ENCODE measurements at regions not wholly inside any gene's neighbourhood (a gene's known extent, or its start where the extent isn't known, plus 50 kb on each side); places are given as distances from the start of the nearest gene placed in this dataset.

GRCh38 chr6:142592876-142593275, 291.1 kb downstream of the ADGRG6 start:
- Histone ChIP-seq H3K4me3 (ENCODE audit: insufficient read depth, low read depth, low read length, poor library complexity, severe bottlenecking) (no peak overlapping the region), H3K4me1 (ENCODE audit: control insufficient read depth, insufficient read depth, low read length, poor library complexity, severe bottlenecking) (no peaks in the 10 kb centered on the region), H3K27ac (ENCODE audit: insufficient read depth, low read length, poor library complexity, severe bottlenecking) (no peak overlapping the region), H3K9me3 (ENCODE audit: control insufficient read depth, low read length) (no peaks in the 10 kb centered on the region), H3K27me3 (replicated peaks; ENCODE audit: control insufficient read depth, insufficient read depth, low read length, poor library complexity, severe bottlenecking) (no peaks in the 10 kb centered on the region), H3K36me3 (ENCODE audit: control insufficient read depth, insufficient read depth, low read length) (no peaks in the 10 kb centered on the region)
- DNase-seq, result no peak

GRCh38 chr6:142597836-142598235, 296.0 kb downstream of the ADGRG6 start:
- no peak overlapping the region for H3K27ac ChIP-seq (ENCODE audit: insufficient read depth, low read length, poor library complexity, severe bottlenecking)
- no peaks in the 10 kb centered on the region for H3K27me3 ChIP-seq (replicated peaks; ENCODE audit: control insufficient read depth, insufficient read depth, low read length, poor library complexity, severe bottlenecking)
- no peaks in the 10 kb centered on the region for H3K4me1 ChIP-seq (ENCODE audit: control insufficient read depth, insufficient read depth, low read length, poor library complexity, severe bottlenecking)
- DNase-seq, result no peak
- H3K36me3 ChIP-seq (ENCODE audit: control insufficient read depth, insufficient read depth, low read length), result no peaks in the 10 kb centered on the region
- H3K9me3 ChIP-seq (ENCODE audit: control insufficient read depth, low read length), result no peaks in the 10 kb centered on the region
- no peak overlapping the region for H3K4me3 ChIP-seq (ENCODE audit: insufficient read depth, low read depth, low read length, poor library complexity, severe bottlenecking)

- Histone ChIP-seq H3K4me1 (ENCODE audit: control insufficient read depth, insufficient read depth, low read length, poor library complexity, severe bottlenecking) (no peaks in the 10 kb centered on the region), H3K36me3 (ENCODE audit: control insufficient read depth, insufficient read depth, low read length) (no peaks in the 10 kb centered on the region), H3K9me3 (ENCODE audit: control insufficient read depth, low read length) (no peaks in the 10 kb centered on the region), H3K4me3 (ENCODE audit: insufficient read depth, low read depth, low read length, poor library complexity, severe bottlenecking) (no peak overlapping the region), H3K27ac (ENCODE audit: insufficient read depth, low read length, poor library complexity, severe bottlenecking) (no peak overlapping the region), H3K27me3 (replicated peaks; ENCODE audit: control insufficient read depth, insufficient read depth, low read length, poor library complexity, severe bottlenecking) (no peaks in the 10 kb centered on the region)
- no peak for DNase-seq
These were observed 299.6 kb downstream of the ADGRG6 start for GRCh38 chr6:142601427-142601826.

- Histone ChIP-seq H3K27ac (ENCODE audit: insufficient read depth, low read length, poor library complexity, severe bottlenecking) (no peak overlapping the region), H3K4me1 (ENCODE audit: control insufficient read depth, insufficient read depth, low read length, poor library complexity, severe bottlenecking) (no peaks in the 10 kb centered on the region), H3K36me3 (ENCODE audit: control insufficient read depth, insufficient read depth, low read length) (no peaks in the 10 kb centered on the region), H3K4me3 (ENCODE audit: insufficient read depth, low read depth, low read length, poor library complexity, severe bottlenecking) (no peak overlapping the region), H3K27me3 (replicated peaks; ENCODE audit: control insufficient read depth, insufficient read depth, low read length, poor library complexity, severe bottlenecking) (no peaks in the 10 kb centered on the region), H3K9me3 (ENCODE audit: control insufficient read depth, low read length) (no peaks in the 10 kb centered on the region)
- no peak for DNase-seq
These were observed 301.2 kb downstream of the ADGRG6 start for GRCh38 chr6:142602972-142603371.

- DNase-seq, result no peak
- Histone ChIP-seq H3K4me3 (ENCODE audit: insufficient read depth, low read depth, low read length, poor library complexity, severe bottlenecking) (no peak overlapping the region), H3K9me3 (ENCODE audit: control insufficient read depth, low read length) (no peaks in the 10 kb centered on the region), H3K27me3 (replicated peaks; ENCODE audit: control insufficient read depth, insufficient read depth, low read length, poor library complexity, severe bottlenecking) (no peaks in the 10 kb centered on the region), H3K4me1 (ENCODE audit: control insufficient read depth, insufficient read depth, low read length, poor library complexity, severe bottlenecking) (no peaks in the 10 kb centered on the region), H3K27ac (ENCODE audit: insufficient read depth, low read length, poor library complexity, severe bottlenecking) (no peak overlapping the region), H3K36me3 (ENCODE audit: control insufficient read depth, insufficient read depth, low read length) (no peaks in the 10 kb centered on the region)
These were observed 304.2 kb downstream of the ADGRG6 start for GRCh38 chr6:142605922-142606485.

- H3K9me3 ChIP-seq (ENCODE audit: control insufficient read depth, low read length), result no peaks in the 10 kb centered on the region
- no peak overlapping the region for H3K4me3 ChIP-seq (ENCODE audit: insufficient read depth, low read depth, low read length, poor library complexity, severe bottlenecking)
- no peak overlapping the region for H3K27ac ChIP-seq (ENCODE audit: insufficient read depth, low read length, poor library complexity, severe bottlenecking)
- no peaks in the 10 kb centered on the region for H3K27me3 ChIP-seq (replicated peaks; ENCODE audit: control insufficient read depth, insufficient read depth, low read length, poor library complexity, severe bottlenecking)
- no peaks in the 10 kb centered on the region for H3K36me3 ChIP-seq (ENCODE audit: control insufficient read depth, insufficient read depth, low read length)
- no peak for DNase-seq
- no peaks in the 10 kb centered on the region for H3K4me1 ChIP-seq (ENCODE audit: control insufficient read depth, insufficient read depth, low read length, poor library complexity, severe bottlenecking)
These were observed 311.1 kb downstream of the ADGRG6 start for GRCh38 chr6:142612956-142613355.

GRCh38 chr6:142613981-142614380, 312.2 kb downstream of the ADGRG6 start:
- no peak for DNase-seq
- H3K4me1 ChIP-seq (ENCODE audit: control insufficient read depth, insufficient read depth, low read length, poor library complexity, severe bottlenecking), result no peaks in the 10 kb centered on the region

GRCh38 chr6:142617158-142617557, 315.4 kb downstream of the ADGRG6 start:
- Histone ChIP-seq H3K9me3 (ENCODE audit: control insufficient read depth, low read length) (no peaks in the 10 kb centered on the region), H3K4me1 (ENCODE audit: control insufficient read depth, insufficient read depth, low read length, poor library complexity, severe bottlenecking) (no peaks in the 10 kb centered on the region), H3K36me3 (ENCODE audit: control insufficient read depth, insufficient read depth, low read length) (no peaks in the 10 kb centered on the region), H3K27me3 (replicated peaks; ENCODE audit: control insufficient read depth, insufficient read depth, low read length, poor library complexity, severe bottlenecking) (no peaks in the 10 kb centered on the region), H3K4me3 (ENCODE audit: insufficient read depth, low read depth, low read length, poor library complexity, severe bottlenecking) (no peak overlapping the region), H3K27ac (ENCODE audit: insufficient read depth, low read length, poor library complexity, severe bottlenecking) (no peak overlapping the region)
- DNase-seq, result no peak

More at GRCh38 chr6:142613981-142614380, 312.2 kb downstream of the ADGRG6 start:
- H3K9me3 ChIP-seq (ENCODE audit: control insufficient read depth, low read length), result no peaks in the 10 kb centered on the region
- H3K36me3 ChIP-seq (ENCODE audit: control insufficient read depth, insufficient read depth, low read length), result no peaks in the 10 kb centered on the region
- no peak overlapping the region for H3K4me3 ChIP-seq (ENCODE audit: insufficient read depth, low read depth, low read length, poor library complexity, severe bottlenecking)
- H3K27ac ChIP-seq (ENCODE audit: insufficient read depth, low read length, poor library complexity, severe bottlenecking), result no peak overlapping the region
- H3K27me3 ChIP-seq (replicated peaks; ENCODE audit: control insufficient read depth, insufficient read depth, low read length, poor library complexity, severe bottlenecking), result no peaks in the 10 kb centered on the region

GRCh38 chr6:142621822-142622221, 320.0 kb downstream of the ADGRG6 start:
- Histone ChIP-seq H3K36me3 (ENCODE audit: control insufficient read depth, insufficient read depth, low read length) (no peaks in the 10 kb centered on the region), H3K4me3 (ENCODE audit: insufficient read depth, low read depth, low read length, poor library complexity, severe bottlenecking) (no peak overlapping the region), H3K27ac (ENCODE audit: insufficient read depth, low read length, poor library complexity, severe bottlenecking) (no peak overlapping the region), H3K27me3 (replicated peaks; ENCODE audit: control insufficient read depth, insufficient read depth, low read length, poor library complexity, severe bottlenecking) (no peaks in the 10 kb centered on the region), H3K4me1 (ENCODE audit: control insufficient read depth, insufficient read depth, low read length, poor library complexity, severe bottlenecking) (no peaks in the 10 kb centered on the region), H3K9me3 (ENCODE audit: control insufficient read depth, low read length) (no peaks in the 10 kb centered on the region)
- DNase-seq, result no peak

GRCh38 chr6:142624978-142625715, 319.8 kb downstream of the HIVEP2 start:
- Histone ChIP-seq H3K27me3 (replicated peaks; ENCODE audit: control insufficient read depth, insufficient read depth, low read length, poor library complexity, severe bottlenecking) (no peaks in the 10 kb centered on the region), H3K4me1 (ENCODE audit: control insufficient read depth, insufficient read depth, low read length, poor library complexity, severe bottlenecking) (no peaks in the 10 kb centered on the region), H3K36me3 (ENCODE audit: control insufficient read depth, insufficient read depth, low read length) (no peaks in the 10 kb centered on the region), H3K4me3 (ENCODE audit: insufficient read depth, low read depth, low read length, poor library complexity, severe bottlenecking) (no peak overlapping the region), H3K27ac (ENCODE audit: insufficient read depth, low read length, poor library complexity, severe bottlenecking) (no peak overlapping the region), H3K9me3 (ENCODE audit: control insufficient read depth, low read length) (no peaks in the 10 kb centered on the region)
- DNase-seq, result no peak

Measured in effector memory CD4-positive, alpha-beta T cell (primary cell).